ENCODE measurements at regions not wholly inside any gene's neighbourhood (a gene's known extent, or its start where the extent isn't known, plus 50 kb on each side); places are given as distances from the start of the nearest gene placed in this dataset.

DNA sequence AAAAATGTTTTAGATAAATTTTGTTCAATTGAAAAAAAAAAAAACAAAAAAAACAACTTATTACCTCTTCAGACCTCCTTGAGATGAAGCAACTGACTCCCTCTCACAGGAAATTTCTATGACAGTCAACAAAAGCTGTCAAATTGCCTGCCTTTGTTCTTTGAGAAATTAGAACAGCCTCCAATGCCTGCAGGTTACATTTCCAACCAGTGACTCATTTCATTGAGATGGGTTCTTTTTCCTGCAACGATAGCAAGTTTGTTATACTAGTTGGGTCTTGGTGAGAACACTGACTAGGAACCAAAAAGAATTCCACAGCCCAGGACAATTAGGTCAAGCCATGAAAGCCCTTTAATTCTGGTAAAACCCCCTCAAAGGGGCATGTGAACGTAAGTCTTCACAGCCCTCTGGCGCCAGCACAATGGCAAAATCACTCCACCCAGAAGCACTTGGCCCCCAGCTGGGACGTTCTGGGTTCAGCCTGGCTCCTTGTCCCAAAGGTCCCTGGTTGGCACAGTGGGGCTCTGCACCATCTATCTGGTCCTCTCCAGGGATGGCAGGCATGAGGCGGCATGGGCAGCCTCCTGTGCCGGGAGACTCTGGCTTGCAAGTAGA is 87.0 kb downstream of the SPP2 start:
- Histone ChIP-seq H3K9me3 (ENCODE audit: low read length) (no peaks in the 10 kb centered on the region), H2AFZ (ENCODE audit: low read depth, low read length) (no peak overlapping the region), H3F3A (ENCODE audit: insufficient read depth, low read length, poor library complexity, severe bottlenecking) (no peaks in the 10 kb centered on the region), H3K9ac (ENCODE audit: low read length) (no peak overlapping the region), H3K79me2 (replicated peaks; ENCODE audit: insufficient read depth, low read length) (no peaks in the 10 kb centered on the region), H3K9me2 (ENCODE audit: insufficient read depth, low read length) (no peaks in the 10 kb centered on the region), H3K27ac (ENCODE audit: low read length) (no peak overlapping the region), H3K27me3 (ENCODE audit: insufficient read depth, low read depth, low read length) (no peaks in the 10 kb centered on the region), H4K20me1 (ENCODE audit: insufficient read depth) (no peaks in the 10 kb centered on the region), H3K4me3 (ENCODE audit: low read length) (no peak overlapping the region), H3K4me2 (ENCODE audit: low read length) (no peak overlapping the region), H3K36me3 (ENCODE audit: insufficient read depth, low read length) (no peaks in the 10 kb centered on the region)
- TF ChIP-seq, protein P1, sequence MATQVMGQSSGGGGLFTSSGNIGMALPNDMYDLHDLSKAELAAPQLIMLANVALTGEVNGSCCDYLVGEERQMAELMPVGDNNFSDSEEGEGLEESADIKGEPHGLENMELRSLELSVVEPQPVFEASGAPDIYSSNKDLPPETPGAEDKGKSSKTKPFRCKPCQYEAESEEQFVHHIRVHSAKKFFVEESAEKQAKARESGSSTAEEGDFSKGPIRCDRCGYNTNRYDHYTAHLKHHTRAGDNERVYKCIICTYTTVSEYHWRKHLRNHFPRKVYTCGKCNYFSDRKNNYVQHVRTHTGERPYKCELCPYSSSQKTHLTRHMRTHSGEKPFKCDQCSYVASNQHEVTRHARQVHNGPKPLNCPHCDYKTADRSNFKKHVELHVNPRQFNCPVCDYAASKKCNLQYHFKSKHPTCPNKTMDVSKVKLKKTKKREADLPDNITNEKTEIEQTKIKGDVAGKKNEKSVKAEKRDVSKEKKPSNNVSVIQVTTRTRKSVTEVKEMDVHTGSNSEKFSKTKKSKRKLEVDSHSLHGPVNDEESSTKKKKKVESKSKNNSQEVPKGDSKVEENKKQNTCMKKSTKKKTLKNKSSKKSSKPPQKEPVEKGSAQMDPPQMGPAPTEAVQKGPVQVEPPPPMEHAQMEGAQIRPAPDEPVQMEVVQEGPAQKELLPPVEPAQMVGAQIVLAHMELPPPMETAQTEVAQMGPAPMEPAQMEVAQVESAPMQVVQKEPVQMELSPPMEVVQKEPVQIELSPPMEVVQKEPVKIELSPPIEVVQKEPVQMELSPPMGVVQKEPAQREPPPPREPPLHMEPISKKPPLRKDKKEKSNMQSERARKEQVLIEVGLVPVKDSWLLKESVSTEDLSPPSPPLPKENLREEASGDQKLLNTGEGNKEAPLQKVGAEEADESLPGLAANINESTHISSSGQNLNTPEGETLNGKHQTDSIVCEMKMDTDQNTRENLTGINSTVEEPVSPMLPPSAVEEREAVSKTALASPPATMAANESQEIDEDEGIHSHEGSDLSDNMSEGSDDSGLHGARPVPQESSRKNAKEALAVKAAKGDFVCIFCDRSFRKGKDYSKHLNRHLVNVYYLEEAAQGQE (IDR thresholded peaks at IDR 0.05; ENCODE audit: borderline replicate concordance) = no peak
- no peak for TF ChIP-seq POLR2AphosphoS5 (IDR thresholded peaks at IDR 0.05)
- no peak for TF ChIP-seq TAF1 (IDR thresholded peaks at IDR 0.05; ENCODE audit: low read depth)
- TF ChIP-seq SMC3 (conservative IDR thresholded peaks at IDR 0.05; ENCODE audit: poor library complexity) = no peak
- no peak for TF ChIP-seq MXI1 (conservative IDR thresholded peaks at IDR 0.05; ENCODE audit: poor library complexity, severe bottlenecking)
- TF ChIP-seq, protein P2, sequence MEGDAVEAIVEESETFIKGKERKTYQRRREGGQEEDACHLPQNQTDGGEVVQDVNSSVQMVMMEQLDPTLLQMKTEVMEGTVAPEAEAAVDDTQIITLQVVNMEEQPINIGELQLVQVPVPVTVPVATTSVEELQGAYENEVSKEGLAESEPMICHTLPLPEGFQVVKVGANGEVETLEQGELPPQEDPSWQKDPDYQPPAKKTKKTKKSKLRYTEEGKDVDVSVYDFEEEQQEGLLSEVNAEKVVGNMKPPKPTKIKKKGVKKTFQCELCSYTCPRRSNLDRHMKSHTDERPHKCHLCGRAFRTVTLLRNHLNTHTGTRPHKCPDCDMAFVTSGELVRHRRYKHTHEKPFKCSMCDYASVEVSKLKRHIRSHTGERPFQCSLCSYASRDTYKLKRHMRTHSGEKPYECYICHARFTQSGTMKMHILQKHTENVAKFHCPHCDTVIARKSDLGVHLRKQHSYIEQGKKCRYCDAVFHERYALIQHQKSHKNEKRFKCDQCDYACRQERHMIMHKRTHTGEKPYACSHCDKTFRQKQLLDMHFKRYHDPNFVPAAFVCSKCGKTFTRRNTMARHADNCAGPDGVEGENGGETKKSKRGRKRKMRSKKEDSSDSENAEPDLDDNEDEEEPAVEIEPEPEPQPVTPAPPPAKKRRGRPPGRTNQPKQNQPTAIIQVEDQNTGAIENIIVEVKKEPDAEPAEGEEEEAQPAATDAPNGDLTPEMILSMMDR (IDR thresholded peaks at IDR 0.05; ENCODE audit: poor library complexity, severe bottlenecking) = no peak

DNA sequence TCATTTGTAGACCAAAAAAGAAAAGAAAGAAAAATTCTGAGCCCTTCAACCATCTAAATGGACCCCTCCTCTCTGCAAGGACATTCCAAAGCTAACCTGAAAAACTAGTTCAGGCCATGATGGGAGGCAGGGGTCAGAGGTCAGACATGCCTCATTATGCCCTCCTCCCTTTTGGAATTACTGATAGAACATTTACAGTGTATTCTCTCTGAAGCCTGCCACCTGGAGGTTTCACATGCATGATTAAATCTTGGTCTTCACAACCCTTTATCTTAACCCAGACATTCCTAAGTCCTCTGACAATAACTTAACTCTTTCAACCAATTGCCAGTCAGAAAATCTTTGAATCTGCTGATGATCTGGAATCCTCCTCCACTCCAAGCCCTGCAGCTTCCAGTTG is 86.0 kb downstream of the SPP2 start:
- H3K9me2 ChIP-seq (ENCODE audit: insufficient read depth, low read length) = no peaks in the 10 kb centered on the region
- H3K27ac ChIP-seq (ENCODE audit: low read length) = no peak overlapping the region
- no peaks in the 10 kb centered on the region for H3K9me3 ChIP-seq (ENCODE audit: low read length)
- H3K27me3 ChIP-seq (ENCODE audit: insufficient read depth, low read depth, low read length) = no peaks in the 10 kb centered on the region
- H3K36me3 ChIP-seq (ENCODE audit: insufficient read depth, low read length) = no peaks in the 10 kb centered on the region
- H3K4me2 ChIP-seq (ENCODE audit: low read length) = no peak overlapping the region
- no peak overlapping the region for H3K4me3 ChIP-seq (ENCODE audit: low read length)
- no peaks in the 10 kb centered on the region for H3K79me2 ChIP-seq (replicated peaks; ENCODE audit: insufficient read depth, low read length)
- no peaks in the 10 kb centered on the region for H3F3A ChIP-seq (ENCODE audit: insufficient read depth, low read length, poor library complexity, severe bottlenecking)
- H2AFZ ChIP-seq (ENCODE audit: low read depth, low read length) = no peak overlapping the region
- no peak for TF ChIP-seq TAF1 (IDR thresholded peaks at IDR 0.05; ENCODE audit: low read depth)
- no peak for TF ChIP-seq EP300 (conservative IDR thresholded peaks at IDR 0.05; ENCODE audit: poor library complexity, severe bottlenecking)
- TF ChIP-seq MXI1 (conservative IDR thresholded peaks at IDR 0.05; ENCODE audit: poor library complexity, severe bottlenecking) = no peak
- no peak for TF ChIP-seq EZH2 (IDR thresholded peaks at IDR 0.05; ENCODE audit: borderline replicate concordance, insufficient read depth, low read length, poor library complexity, severe bottlenecking)
- no peak for TF ChIP-seq POLR2AphosphoS5 (IDR thresholded peaks at IDR 0.05)
- H3K9ac ChIP-seq (ENCODE audit: low read length) = no peak overlapping the region
- H4K20me1 ChIP-seq (ENCODE audit: insufficient read depth) = no peaks in the 10 kb centered on the region
